ENCODE measurements at regions not wholly inside any gene's neighbourhood (a gene's known extent, or its start where the extent isn't known, plus 50 kb on each side); places are given as distances from the start of the nearest gene placed in this dataset.
"Not testable (repeated sequence)": the region's sequence is repeated elsewhere in the genome, so short reads cannot be mapped to it uniquely, and the experiment has no call there.

DNA sequence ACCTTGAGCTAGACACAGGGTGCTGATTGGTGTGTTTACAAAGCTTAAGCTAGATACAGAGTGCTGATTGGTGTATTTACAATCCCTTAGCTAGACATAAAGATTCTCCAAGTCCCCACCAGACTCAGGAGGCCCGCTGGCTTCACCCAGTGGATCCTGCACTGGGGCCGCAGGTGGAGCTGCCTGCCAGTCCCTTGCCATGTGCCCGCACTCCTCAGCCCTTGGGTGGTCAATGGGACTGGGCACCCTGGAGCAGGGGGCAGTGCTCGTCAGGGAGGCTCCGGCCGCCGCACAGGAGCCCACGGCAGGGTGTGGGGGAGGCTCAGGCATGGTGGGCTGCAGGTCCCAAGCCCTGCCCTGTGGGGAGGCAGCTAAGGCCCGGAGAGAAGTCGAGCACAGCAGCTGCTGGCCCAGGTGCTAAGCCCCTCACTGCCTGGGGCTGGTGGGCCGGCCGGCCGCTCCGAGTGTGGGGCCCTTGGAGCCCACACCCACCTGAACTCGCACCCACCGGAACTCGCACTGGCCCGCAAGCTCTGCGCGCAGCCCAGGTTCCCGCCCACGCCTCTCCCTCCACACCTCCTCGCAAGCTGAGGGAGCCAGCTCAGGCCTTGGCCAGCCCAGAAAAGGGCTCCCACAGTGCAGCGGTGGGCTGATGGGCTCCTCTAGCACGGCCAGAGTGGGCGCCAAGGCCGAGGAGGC, 169.1 kb upstream of the ARSJ start:
- TF ChIP-seq, protein P1, sequence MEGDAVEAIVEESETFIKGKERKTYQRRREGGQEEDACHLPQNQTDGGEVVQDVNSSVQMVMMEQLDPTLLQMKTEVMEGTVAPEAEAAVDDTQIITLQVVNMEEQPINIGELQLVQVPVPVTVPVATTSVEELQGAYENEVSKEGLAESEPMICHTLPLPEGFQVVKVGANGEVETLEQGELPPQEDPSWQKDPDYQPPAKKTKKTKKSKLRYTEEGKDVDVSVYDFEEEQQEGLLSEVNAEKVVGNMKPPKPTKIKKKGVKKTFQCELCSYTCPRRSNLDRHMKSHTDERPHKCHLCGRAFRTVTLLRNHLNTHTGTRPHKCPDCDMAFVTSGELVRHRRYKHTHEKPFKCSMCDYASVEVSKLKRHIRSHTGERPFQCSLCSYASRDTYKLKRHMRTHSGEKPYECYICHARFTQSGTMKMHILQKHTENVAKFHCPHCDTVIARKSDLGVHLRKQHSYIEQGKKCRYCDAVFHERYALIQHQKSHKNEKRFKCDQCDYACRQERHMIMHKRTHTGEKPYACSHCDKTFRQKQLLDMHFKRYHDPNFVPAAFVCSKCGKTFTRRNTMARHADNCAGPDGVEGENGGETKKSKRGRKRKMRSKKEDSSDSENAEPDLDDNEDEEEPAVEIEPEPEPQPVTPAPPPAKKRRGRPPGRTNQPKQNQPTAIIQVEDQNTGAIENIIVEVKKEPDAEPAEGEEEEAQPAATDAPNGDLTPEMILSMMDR (IDR thresholded peaks at IDR 0.05): not testable (repeated sequence)
- TF ChIP-seq ZNF121 (CRISPR knock-in tag; IDR thresholded peaks at IDR 0.05); TP53 (CRISPR knock-in tag; IDR thresholded peaks at IDR 0.05); ZNF263 (CRISPR knock-in tag; IDR thresholded peaks at IDR 0.05; ENCODE audit: low read depth); ESRRA (CRISPR knock-in tag; IDR thresholded peaks at IDR 0.05; ENCODE audit: borderline replicate concordance); RELA (CRISPR knock-in tag; IDR thresholded peaks at IDR 0.05; ENCODE audit: borderline replicate concordance); IRF2 (CRISPR knock-in tag; IDR thresholded peaks at IDR 0.05; ENCODE audit: borderline replicate concordance, low read depth): not testable (repeated sequence)
- TF ChIP-seq, protein P2, sequence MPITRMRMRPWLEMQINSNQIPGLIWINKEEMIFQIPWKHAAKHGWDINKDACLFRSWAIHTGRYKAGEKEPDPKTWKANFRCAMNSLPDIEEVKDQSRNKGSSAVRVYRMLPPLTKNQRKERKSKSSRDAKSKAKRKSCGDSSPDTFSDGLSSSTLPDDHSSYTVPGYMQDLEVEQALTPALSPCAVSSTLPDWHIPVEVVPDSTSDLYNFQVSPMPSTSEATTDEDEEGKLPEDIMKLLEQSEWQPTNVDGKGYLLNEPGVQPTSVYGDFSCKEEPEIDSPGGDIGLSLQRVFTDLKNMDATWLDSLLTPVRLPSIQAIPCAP (CRISPR knock-in tag; IDR thresholded peaks at IDR 0.05): not testable (repeated sequence)
- TF ChIP-seq, protein P3, sequence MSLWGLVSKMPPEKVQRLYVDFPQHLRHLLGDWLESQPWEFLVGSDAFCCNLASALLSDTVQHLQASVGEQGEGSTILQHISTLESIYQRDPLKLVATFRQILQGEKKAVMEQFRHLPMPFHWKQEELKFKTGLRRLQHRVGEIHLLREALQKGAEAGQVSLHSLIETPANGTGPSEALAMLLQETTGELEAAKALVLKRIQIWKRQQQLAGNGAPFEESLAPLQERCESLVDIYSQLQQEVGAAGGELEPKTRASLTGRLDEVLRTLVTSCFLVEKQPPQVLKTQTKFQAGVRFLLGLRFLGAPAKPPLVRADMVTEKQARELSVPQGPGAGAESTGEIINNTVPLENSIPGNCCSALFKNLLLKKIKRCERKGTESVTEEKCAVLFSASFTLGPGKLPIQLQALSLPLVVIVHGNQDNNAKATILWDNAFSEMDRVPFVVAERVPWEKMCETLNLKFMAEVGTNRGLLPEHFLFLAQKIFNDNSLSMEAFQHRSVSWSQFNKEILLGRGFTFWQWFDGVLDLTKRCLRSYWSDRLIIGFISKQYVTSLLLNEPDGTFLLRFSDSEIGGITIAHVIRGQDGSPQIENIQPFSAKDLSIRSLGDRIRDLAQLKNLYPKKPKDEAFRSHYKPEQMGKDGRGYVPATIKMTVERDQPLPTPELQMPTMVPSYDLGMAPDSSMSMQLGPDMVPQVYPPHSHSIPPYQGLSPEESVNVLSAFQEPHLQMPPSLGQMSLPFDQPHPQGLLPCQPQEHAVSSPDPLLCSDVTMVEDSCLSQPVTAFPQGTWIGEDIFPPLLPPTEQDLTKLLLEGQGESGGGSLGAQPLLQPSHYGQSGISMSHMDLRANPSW (CRISPR knock-in tag; conservative IDR thresholded peaks at IDR 0.05; ENCODE audit: low read depth): not testable (repeated sequence)
- TF ChIP-seq, protein P4, sequence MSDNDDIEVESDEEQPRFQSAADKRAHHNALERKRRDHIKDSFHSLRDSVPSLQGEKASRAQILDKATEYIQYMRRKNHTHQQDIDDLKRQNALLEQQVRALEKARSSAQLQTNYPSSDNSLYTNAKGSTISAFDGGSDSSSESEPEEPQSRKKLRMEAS (CRISPR knock-in tag; IDR thresholded peaks at IDR 0.05): not testable (repeated sequence)
- TF ChIP-seq, protein P5, sequence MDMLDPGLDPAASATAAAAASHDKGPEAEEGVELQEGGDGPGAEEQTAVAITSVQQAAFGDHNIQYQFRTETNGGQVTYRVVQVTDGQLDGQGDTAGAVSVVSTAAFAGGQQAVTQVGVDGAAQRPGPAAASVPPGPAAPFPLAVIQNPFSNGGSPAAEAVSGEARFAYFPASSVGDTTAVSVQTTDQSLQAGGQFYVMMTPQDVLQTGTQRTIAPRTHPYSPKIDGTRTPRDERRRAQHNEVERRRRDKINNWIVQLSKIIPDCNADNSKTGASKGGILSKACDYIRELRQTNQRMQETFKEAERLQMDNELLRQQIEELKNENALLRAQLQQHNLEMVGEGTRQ (CRISPR knock-in tag; IDR thresholded peaks at IDR 0.05): not testable (repeated sequence)

Data from WTC11 (cell line).